Fibroblast of skin of right biceps (primary cell): ENCODE measurements at regions not wholly inside any gene's neighbourhood (a gene's known extent, or its start where the extent isn't known, plus 50 kb on each side); places are given as distances from the start of the nearest gene placed in this dataset.
A peak's percentile ranks its signal among the peaks of the same experiment; 100 is the strongest.

Experiments
- DNase-seq: peaks from one replicate; pipeline ENCODE4 v3.0.0-alpha.2; 2013

DNA sequence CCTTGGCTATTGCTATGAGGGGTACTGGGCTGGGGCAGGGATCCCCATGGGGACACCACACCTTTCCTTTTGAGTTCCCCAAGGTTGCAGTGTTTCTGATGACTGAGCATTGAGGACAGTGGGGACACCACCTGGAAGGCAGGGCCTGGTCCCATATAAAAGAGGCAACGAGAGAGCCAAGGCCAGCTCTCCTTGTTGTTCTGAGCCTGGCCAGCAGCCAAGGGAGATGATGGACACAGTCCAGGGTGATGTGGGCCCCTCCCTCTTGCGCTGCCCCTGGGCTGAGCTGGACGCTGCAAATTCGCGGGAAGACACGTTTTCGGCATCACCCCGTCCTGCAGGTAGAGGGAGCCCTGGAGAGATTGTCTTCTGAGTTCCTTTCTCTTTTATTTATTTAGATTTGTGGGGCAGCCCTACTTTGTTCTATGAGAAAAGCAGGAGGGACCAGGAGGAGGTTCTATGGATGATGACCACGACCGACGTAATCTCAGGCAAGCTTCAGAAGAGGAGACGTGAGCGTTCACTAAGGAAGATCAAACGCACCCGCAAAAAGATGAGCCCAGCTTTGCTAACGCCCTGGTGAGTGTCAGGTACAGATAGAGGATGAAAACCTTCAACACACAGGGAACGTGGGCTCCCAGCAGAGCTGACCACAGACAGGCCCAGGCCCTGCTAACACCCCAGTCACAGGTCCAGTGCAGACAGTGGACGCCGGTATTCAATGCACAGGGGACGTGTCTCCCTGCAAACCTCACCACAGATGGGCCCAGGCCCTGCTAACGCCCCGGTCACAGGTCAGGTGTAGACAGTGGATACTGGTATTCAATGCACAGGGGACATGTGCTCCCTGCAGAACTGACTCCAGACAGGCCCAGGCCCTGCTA lies 97.4 kb downstream of the SHOX start:
- DNase-seq: no peak

DNA sequence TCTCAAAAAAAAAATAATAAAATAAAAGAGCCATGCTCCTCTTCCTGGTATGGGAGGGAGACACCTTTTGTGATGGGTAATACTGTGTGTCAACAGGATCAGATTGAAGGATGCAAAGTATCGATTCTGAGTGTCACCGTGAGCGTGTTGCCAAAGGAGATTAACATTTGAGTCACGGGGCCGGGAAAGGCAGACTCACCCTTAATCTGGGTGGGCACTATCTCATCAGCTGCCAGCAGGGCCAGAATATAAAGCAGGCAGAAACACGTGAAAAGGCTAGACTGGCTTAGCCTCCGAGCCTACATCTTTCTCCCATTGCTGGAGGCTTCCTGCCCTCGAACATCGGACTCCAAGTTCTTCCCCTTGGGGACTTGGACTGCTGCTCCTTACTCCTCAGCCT lies 95.4 kb downstream of the SHOX start:
- DNase-seq: no peak

DNA sequence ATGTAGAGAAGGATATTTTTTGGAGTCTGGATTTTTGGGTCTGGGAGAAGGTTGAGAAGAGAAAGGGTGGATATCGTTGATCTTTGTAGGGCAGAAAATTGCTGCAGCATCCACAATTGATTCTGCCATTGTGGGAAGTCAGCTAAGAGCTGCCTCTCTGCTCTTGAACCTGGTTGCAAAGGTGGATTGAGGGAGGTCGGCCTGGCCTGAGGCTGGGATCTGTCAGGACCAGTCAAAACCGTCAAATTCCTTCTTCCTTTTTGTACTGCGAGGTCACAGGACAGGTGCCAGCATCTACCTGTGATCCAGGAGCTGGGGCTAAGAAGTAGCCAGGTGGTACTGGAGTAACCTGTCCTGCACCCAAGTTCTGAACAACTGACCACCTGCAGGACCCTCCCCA lies 93.7 kb downstream of the SHOX start:
- no peak for DNase-seq

DNA sequence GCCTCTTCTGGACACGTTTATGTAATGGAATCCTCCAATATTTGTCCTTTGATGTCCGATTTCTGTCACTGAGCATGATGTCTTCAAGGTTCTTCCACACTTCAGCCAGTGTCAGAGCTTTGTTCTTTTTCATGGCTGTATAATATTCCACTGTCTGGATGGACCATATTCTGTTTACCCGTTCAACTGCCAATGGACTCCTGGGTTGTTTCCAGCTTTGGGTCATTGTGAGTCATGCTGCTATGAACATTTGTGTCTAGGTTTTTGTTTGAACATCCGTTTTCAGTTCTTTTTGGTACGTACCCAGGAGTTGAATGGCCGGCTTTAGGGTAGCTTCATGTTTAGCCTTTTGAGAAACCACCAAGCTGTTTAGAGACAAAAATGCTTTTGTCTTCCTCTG lies 93.2 kb downstream of the SHOX start:
- DNase-seq: peak; percentile 20

DNA sequence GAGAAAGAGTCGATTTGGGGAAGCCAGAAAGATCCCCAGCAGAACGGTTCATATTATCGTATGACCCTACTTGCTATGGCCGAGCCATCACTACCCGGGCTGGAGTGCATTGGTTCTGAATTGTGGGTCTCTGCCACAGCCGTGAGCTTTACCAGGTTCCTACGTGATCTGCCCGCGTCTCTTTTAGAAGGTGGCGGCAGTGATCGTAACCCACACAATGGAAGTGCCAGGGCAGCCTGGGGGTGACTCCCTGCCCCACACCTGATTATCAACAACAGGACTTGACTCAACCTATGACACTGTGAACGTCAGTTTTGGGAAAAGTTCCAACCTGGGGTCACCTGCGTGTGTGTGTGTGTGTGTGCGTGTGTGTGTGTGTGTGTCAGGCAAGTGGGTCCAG lies 90.8 kb downstream of the SHOX start:
- DNase-seq: no peak

DNA sequence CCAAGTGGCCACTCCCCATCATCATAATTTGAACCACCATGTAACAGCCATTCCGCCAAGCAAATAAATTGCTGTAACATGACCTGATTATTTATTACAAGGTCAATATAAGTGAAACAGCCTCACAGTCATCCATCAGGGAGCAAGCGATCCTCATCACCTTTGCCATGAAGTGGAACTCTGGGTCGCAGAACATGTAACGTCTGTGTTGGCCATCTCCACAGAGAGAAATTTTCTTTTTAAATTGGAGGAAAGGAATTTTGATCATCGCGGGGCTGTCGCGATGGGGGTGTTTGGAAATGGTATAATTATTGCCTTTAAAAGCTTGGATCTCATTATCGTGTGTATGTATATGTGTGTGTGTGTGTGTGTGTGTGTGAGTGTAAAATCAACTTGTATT lies 90.2 kb downstream of the SHOX start:
- DNase-seq: no peak

DNA sequence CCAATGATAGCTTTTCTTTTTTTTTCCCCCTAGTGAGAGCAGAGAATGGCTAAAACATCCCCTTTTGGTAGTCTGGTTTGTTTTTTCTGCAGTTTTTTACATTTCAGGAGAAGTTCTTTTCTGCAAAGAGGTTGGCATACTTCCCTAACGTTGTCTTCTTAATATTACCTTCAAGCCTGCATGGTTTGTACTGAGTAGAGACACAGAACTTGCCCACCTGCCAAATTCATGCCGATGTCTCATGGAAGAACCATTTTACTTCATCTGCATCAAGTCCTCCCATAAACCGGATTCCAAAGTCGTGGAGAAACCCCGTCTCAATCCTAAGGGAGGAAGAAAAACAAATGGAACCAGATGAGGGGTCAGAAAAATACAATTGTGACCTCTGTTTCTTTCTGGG lies 89.7 kb downstream of the SHOX start:
- no peak for DNase-seq

DNA sequence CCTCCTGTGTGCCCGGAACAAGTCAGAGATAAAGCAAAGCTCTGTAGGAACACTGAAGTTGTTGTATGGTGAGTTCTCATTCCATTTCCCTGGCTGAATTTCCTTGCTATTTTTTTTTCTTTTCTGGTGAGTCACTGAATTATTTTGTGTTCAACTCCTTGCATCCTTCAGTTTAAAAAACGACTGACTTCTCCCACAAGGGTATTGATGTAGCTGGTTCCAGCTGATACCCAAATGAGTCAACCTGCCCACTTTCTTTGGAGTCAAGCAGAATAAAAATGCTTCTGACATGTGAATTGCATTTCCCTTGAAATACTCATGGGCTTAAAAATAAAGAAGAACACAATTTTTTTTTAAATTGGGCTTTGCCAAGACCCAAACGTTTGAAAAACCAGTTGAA lies 85.5 kb downstream of the SHOX start:
- DNase-seq: peak; percentile 56

DNA sequence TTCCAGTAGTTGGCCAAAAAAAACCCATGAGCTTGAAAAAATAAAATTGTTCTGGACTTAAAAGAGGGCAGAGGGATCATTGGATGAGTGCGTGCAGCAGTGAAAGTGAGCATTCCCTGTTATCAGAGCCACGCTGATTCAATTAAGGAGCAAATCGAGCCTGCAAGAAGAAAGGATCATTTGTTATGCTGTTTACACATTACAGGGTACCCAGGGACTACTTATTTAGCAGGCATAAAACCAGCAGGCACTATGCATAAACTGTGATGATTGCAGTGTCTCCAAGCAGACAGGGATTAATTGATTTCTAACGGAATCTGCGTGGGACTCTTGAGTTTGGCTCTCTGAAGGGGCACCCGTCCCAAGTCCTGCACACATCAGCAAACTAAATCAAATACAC lies 83.5 kb downstream of the SHOX start:
- DNase-seq: no peak
